Islet of Langerhans (tissue), 1 donor: ENCODE measurements at regions not wholly inside any gene's neighbourhood (a gene's known extent, or its start where the extent isn't known, plus 50 kb on each side); places are given as distances from the start of the nearest gene placed in this dataset.
"Not testable (repeated sequence)": the region's sequence is repeated elsewhere in the genome, so short reads cannot be mapped to it uniquely, and the experiment has no call there.

Experiments used
- FAIRE-seq: peaks from one replicate; lab custom pipeline; 2011; peaks lifted over from hg19 to GRCh38; lab: Jason Lieb, UNC

GRCh38 chr16:13739621-13740373 lies 180.2 kb upstream of the ERCC4 start:
- FAIRE-seq = not testable (repeated sequence)

GRCh38 chr16:13742928-13743327 lies 177.0 kb upstream of the ERCC4 start:
- FAIRE-seq = no peak

GRCh38 chr16:13743571-13743970 lies 176.4 kb upstream of the ERCC4 start:
- FAIRE-seq = no peak

GRCh38 chr16:13756411-13757140 lies 163.4 kb upstream of the ERCC4 start:
- FAIRE-seq = no peak

GRCh38 chr16:13766334-13766733 lies 153.6 kb upstream of the ERCC4 start:
- no peak for FAIRE-seq

- peak; percentile 65 for FAIRE-seq
Observed at GRCh38 chr16:13767215-13767614, 152.7 kb upstream of the ERCC4 start.

GRCh38 chr16:13768471-13768870 lies 151.5 kb upstream of the ERCC4 start:
- no peak for FAIRE-seq

- FAIRE-seq = no peak
Observed at GRCh38 chr16:13770436-13770835, 149.5 kb upstream of the ERCC4 start.

GRCh38 chr16:13772782-13773181 lies 147.2 kb upstream of the ERCC4 start:
- FAIRE-seq = no peak

- no peak for FAIRE-seq
Observed at GRCh38 chr16:13779676-13780075, 140.3 kb upstream of the ERCC4 start.

GRCh38 chr16:13780406-13781168 lies 139.4 kb upstream of the ERCC4 start:
- FAIRE-seq = no peak

GRCh38 chr16:13781169-13781564 lies 138.8 kb upstream of the ERCC4 start:
- FAIRE-seq = no peak

GRCh38 chr16:13781575-13782338 lies 138.2 kb upstream of the ERCC4 start:
- FAIRE-seq = no peak

GRCh38 chr16:13791095-13791494 lies 128.9 kb upstream of the ERCC4 start:
- no peak for FAIRE-seq

- FAIRE-seq = no peak
Observed at GRCh38 chr16:13793841-13794409, 126.0 kb upstream of the ERCC4 start.

- no peak for FAIRE-seq
Observed at GRCh38 chr16:13795131-13795530, 124.8 kb upstream of the ERCC4 start.

GRCh38 chr16:13797718-13798117 lies 122.2 kb upstream of the ERCC4 start:
- no peak for FAIRE-seq

GRCh38 chr16:13798211-13798610 lies 121.7 kb upstream of the ERCC4 start:
- no peak for FAIRE-seq

GRCh38 chr16:13803974-13804373 lies 116.0 kb upstream of the ERCC4 start:
- FAIRE-seq = no peak

- FAIRE-seq = no peak
Observed at GRCh38 chr16:13805951-13806350, 114.0 kb upstream of the ERCC4 start.

- FAIRE-seq = no peak
Observed at GRCh38 chr16:13806671-13807070, 113.3 kb upstream of the ERCC4 start.

GRCh38 chr16:13808102-13808501 lies 111.9 kb upstream of the ERCC4 start:
- no peak for FAIRE-seq
